ENCODE measurements at regions not wholly inside any gene's neighbourhood (a gene's known extent, or its start where the extent isn't known, plus 50 kb on each side); places are given as distances from the start of the nearest gene placed in this dataset.

- no peak for TF ChIP-seq RAD21 (IDR thresholded peaks at IDR 0.05; ENCODE audit: low read depth)
- TF ChIP-seq YY1 (IDR thresholded peaks at IDR 0.05; ENCODE audit: low read depth) = no peak
- no peak for TF ChIP-seq USF1 (IDR thresholded peaks at IDR 0.05)
- TF ChIP-seq EGR1 (IDR thresholded peaks at IDR 0.05) = no peak
- no peak for TF ChIP-seq MAX (IDR thresholded peaks at IDR 0.05)
Observed at GRCh38 chr5:173673295-173674101, 57.0 kb upstream of the BOD1 start.

GRCh38 chr5:173675287-173675996 lies 59.0 kb upstream of the BOD1 start:
- TF ChIP-seq EP300 (IDR thresholded peaks at IDR 0.05; ENCODE audit: borderline replicate concordance) = no peak
- TF ChIP-seq TAF1 (IDR thresholded peaks at IDR 0.05; ENCODE audit: low read depth) = no peak
- TF ChIP-seq RAD21 (IDR thresholded peaks at IDR 0.05; ENCODE audit: low read depth) = no peak
- no peak for TF ChIP-seq TEAD4 (IDR thresholded peaks at IDR 0.05)
- no peak for TF ChIP-seq REST (IDR thresholded peaks at IDR 0.05; ENCODE audit: low read depth)
- TF ChIP-seq ZBTB7A (IDR thresholded peaks at IDR 0.05; ENCODE audit: low read depth) = no peak
- TF ChIP-seq CREB1 (IDR thresholded peaks at IDR 0.05; ENCODE audit: low read depth) = no peak
- TF ChIP-seq YY1 (IDR thresholded peaks at IDR 0.05; ENCODE audit: low read depth) = no peak
- no peak for TF ChIP-seq CEBPB (IDR thresholded peaks at IDR 0.05)
- no peak for TF ChIP-seq FOXM1 (IDR thresholded peaks at IDR 0.05; ENCODE audit: borderline replicate concordance, low read depth)
- TF ChIP-seq USF1 (IDR thresholded peaks at IDR 0.05) = no peak
- TF ChIP-seq EGR1 (IDR thresholded peaks at IDR 0.05) = no peak
- no peak for TF ChIP-seq TCF12 (IDR thresholded peaks at IDR 0.05; ENCODE audit: low read depth)

- TF ChIP-seq NFIC (IDR thresholded peaks at IDR 0.05) (no peak), MAX (IDR thresholded peaks at IDR 0.05) (no peak), TEAD4 (IDR thresholded peaks at IDR 0.05) (no peak), EGR1 (IDR thresholded peaks at IDR 0.05) (no peak), CREB1 (IDR thresholded peaks at IDR 0.05; ENCODE audit: low read depth) (no peak), FOXM1 (IDR thresholded peaks at IDR 0.05; ENCODE audit: borderline replicate concordance, low read depth) (no peak), EP300 (IDR thresholded peaks at IDR 0.05; ENCODE audit: borderline replicate concordance) (no peak), CEBPB (IDR thresholded peaks at IDR 0.05) (no peak)
Observed at GRCh38 chr5:173676375-173676774, 59.9 kb upstream of the BOD1 start.

GRCh38 chr5:173677125-173677672 lies 60.7 kb upstream of the BOD1 start:
- TF ChIP-seq EGR1 (IDR thresholded peaks at IDR 0.05) = no peak
- TF ChIP-seq EP300 (IDR thresholded peaks at IDR 0.05; ENCODE audit: borderline replicate concordance) = no peak
- TF ChIP-seq TAF1 (IDR thresholded peaks at IDR 0.05; ENCODE audit: low read depth) = no peak
- TF ChIP-seq REST (IDR thresholded peaks at IDR 0.05; ENCODE audit: low read depth) = no peak
- no peak for TF ChIP-seq TCF12 (IDR thresholded peaks at IDR 0.05; ENCODE audit: low read depth)
- TF ChIP-seq MAX (IDR thresholded peaks at IDR 0.05) = no peak
- no peak for TF ChIP-seq ZBTB7A (IDR thresholded peaks at IDR 0.05; ENCODE audit: low read depth)
- TF ChIP-seq USF1 (IDR thresholded peaks at IDR 0.05) = no peak
- no peak for TF ChIP-seq CEBPB (IDR thresholded peaks at IDR 0.05)
- TF ChIP-seq FOXM1 (IDR thresholded peaks at IDR 0.05; ENCODE audit: borderline replicate concordance, low read depth) = no peak
- no peak for TF ChIP-seq CREB1 (IDR thresholded peaks at IDR 0.05; ENCODE audit: low read depth)
- TF ChIP-seq YY1 (IDR thresholded peaks at IDR 0.05; ENCODE audit: low read depth) = no peak
